Endothelial cell of umbilical vein (primary cell): ENCODE measurements at regions not wholly inside any gene's neighbourhood (a gene's known extent, or its start where the extent isn't known, plus 50 kb on each side); places are given as distances from the start of the nearest gene placed in this dataset.

Source experiments
- CTCF ChIP-seq, 2 donors: IDR thresholded peaks; 1 replicate in 1 of 2; 2 replicates in 1 of 2; pipeline ENCODE4 v1.5.1; 2011; ENCODE audit warnings: low read length in 2 of 2, mild to moderate bottlenecking in 2 of 2, moderate library complexity in 2 of 2, control low read depth in 1 of 2, inconsistent platforms in 1 of 2, low read depth in 1 of 2; ENCODE audit not compliant: insufficient read depth in 1 of 2; ENCODE audit errors: extremely low read depth in 1 of 2
- EZH2 ChIP-seq: IDR thresholded peaks from 2 replicates; pipeline ENCODE4 v1.6.1; 2012; ENCODE audit warnings: borderline replicate concordance, low read depth, mild to moderate bottlenecking, moderate library complexity, low read length, inconsistent platforms; ENCODE audit not compliant: severe bottlenecking
- FOS ChIP-seq: IDR thresholded peaks from 2 replicates; pipeline ENCODE4 v1.6.1; 2011; ENCODE audit warnings: mild to moderate bottlenecking, low read length, moderate library complexity, borderline replicate concordance; ENCODE audit not compliant: insufficient read depth
- GATA2 ChIP-seq: IDR thresholded peaks from 2 replicates; pipeline ENCODE4 v1.7.0; 2011; ENCODE audit warnings: low read depth, mild to moderate bottlenecking, moderate library complexity, mixed read lengths, low read length; ENCODE audit not compliant: insufficient read length, insufficient read depth
- MYC ChIP-seq: IDR thresholded peaks from one replicate; pipeline ENCODE4 v1.6.1; 2011; ENCODE audit warnings: mild to moderate bottlenecking, low read depth, low read length
- POLR2A ChIP-seq: IDR thresholded peaks from 2 replicates; pipeline ENCODE4 v1.6.1; 2012; ENCODE audit warnings: low read depth, mild to moderate bottlenecking, control low read depth, low read length

GRCh38 chr4:155582041-155582440, 84.6 kb upstream of the GUCY1A1 start:
- TF ChIP-seq POLR2A, result no peak
- no peak for TF ChIP-seq CTCF (IDR thresholded peaks at IDR 0.05; ENCODE audit: extremely low read depth in 1 of 2, insufficient read depth in 1 of 2, low read depth in 1 of 2, low read length in 2 of 2)
- TF ChIP-seq GATA2, result no peak
- TF ChIP-seq EZH2, result no peak
- TF ChIP-seq FOS, result no peak
- TF ChIP-seq MYC, result no peak
